ENCODE measurements at regions not wholly inside any gene's neighbourhood (a gene's known extent, or its start where the extent isn't known, plus 50 kb on each side); places are given as distances from the start of the nearest gene placed in this dataset.

- H3K4me1 ChIP-seq: no peaks in the 10 kb centered on the region
- intact Hi-C loops (cut with DNase I): no loop called here
- ATAC-seq: no peak
- TF ChIP-seq, protein P1, sequence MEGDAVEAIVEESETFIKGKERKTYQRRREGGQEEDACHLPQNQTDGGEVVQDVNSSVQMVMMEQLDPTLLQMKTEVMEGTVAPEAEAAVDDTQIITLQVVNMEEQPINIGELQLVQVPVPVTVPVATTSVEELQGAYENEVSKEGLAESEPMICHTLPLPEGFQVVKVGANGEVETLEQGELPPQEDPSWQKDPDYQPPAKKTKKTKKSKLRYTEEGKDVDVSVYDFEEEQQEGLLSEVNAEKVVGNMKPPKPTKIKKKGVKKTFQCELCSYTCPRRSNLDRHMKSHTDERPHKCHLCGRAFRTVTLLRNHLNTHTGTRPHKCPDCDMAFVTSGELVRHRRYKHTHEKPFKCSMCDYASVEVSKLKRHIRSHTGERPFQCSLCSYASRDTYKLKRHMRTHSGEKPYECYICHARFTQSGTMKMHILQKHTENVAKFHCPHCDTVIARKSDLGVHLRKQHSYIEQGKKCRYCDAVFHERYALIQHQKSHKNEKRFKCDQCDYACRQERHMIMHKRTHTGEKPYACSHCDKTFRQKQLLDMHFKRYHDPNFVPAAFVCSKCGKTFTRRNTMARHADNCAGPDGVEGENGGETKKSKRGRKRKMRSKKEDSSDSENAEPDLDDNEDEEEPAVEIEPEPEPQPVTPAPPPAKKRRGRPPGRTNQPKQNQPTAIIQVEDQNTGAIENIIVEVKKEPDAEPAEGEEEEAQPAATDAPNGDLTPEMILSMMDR (IDR thresholded peaks at IDR 0.05): no peak
- no peak overlapping the region for H3K27ac ChIP-seq
- H3K9me3 ChIP-seq: peaks cover 0 to 3% of the 10 kb centered on the region in 2 donors
- H3K36me3 ChIP-seq: no peaks in the 10 kb centered on the region
- H3K4me3 ChIP-seq: no peak overlapping the region
- DNase-seq: no peak
- no peaks in the 10 kb centered on the region for H3K27me3 ChIP-seq
Measured at GRCh38 chr21:19275065-19275464, 871.5 kb upstream of the TMPRSS15 start.

DNA sequence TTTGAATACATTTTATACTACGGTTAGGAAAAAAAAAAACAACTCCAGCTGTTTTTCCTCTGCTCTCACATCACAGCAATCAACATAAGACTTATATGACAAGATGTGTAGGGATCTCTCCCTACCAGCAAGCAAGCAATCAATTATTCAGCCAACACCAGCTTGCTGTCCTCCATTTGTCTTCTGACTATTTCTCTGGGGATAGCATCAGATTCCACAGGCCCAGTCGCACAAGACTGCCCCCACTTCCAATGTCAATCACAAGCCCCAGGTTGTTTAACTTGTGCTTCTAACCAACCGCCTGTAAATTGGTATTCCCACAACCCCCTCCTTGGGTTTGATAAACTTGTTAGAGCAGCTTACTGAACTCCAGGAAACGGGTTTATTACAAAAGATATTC is 873.1 kb upstream of the TMPRSS15 start:
- peaks cover 0 to 3% of the 10 kb centered on the region in 2 donors for H3K9me3 ChIP-seq
- no peak for DNase-seq
- no peaks in the 10 kb centered on the region for H3K27me3 ChIP-seq
- no peaks in the 10 kb centered on the region for H3K36me3 ChIP-seq
- no peak overlapping the region for H3K4me3 ChIP-seq
- no peaks in the 10 kb centered on the region for H3K4me1 ChIP-seq
- TF ChIP-seq, protein P1 (IDR thresholded peaks at IDR 0.05): no peak
- no peak overlapping the region for H3K27ac ChIP-seq
- intact Hi-C loops (cut with DNase I): no loop called here
- no peak for ATAC-seq

DNA sequence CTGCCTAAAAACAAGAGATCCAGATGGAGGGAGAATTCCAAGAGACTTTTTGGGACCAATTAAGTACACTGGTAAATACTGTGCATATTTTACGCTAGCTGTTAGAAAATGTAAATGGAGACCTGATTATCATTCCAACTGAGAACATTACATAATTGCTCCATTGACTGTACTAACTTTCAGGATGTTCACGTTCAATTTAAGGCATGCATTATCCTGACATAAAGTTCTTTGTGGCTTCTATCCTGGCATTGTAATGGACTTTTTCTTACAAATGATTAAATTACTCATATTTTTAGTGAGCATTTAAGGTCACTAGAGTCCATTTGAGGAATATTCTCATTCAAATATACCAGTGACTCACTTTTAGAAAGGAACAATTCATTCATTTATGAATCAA is 883.3 kb upstream of the TMPRSS15 start:
- intact Hi-C loops (cut with DNase I): no loop called here
- TF ChIP-seq, protein P1 (IDR thresholded peaks at IDR 0.05): no peak
- no peak overlapping the region for H3K4me3 ChIP-seq
- H3K9me3 ChIP-seq: peaks cover 0 to 3% of the 10 kb centered on the region in 2 donors
- no peaks in the 10 kb centered on the region for H3K4me1 ChIP-seq
- no peaks in the 10 kb centered on the region for H3K36me3 ChIP-seq
- H3K27ac ChIP-seq: no peak overlapping the region
- no peaks in the 10 kb centered on the region for H3K27me3 ChIP-seq
- ATAC-seq (no peak), DNase-seq (no peak)

DNA sequence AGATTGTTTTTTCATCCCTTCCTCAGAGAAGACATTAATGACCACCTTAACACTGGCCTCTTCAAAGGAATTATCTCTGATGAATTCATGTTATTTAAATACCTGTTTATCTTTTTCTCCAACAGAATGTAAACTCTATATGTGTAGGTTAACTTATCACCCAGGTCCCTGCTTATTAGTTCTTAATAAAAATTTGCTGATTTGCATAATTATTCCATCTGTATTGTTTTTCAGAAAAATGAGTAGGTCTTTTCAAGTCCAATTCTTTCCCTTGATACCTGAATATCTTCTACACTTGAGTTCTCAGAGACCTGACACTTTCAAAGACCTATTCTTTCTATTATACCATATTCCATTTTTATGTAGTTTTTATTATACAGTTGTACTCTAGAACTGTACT is 886.7 kb upstream of the TMPRSS15 start:
- intact Hi-C loops (cut with DNase I): no loop called here
- Histone ChIP-seq H3K27me3 (no peaks in the 10 kb centered on the region), H3K27ac (no peak overlapping the region), H3K4me3 (no peak overlapping the region), H3K36me3 (no peaks in the 10 kb centered on the region), H3K9me3 (peaks cover 0 to 11% of the 10 kb centered on the region in 2 donors), H3K4me1 (no peaks in the 10 kb centered on the region)
- no peak for DNase-seq
- ATAC-seq: no peak
- TF ChIP-seq, protein P1 (IDR thresholded peaks at IDR 0.05): no peak

GRCh38 chr21:19320291-19320690 is 916.7 kb upstream of the TMPRSS15 start:
- intact Hi-C loops (cut with DNase I): no loop called here
- DNase-seq: no peak
- H3K4me3 ChIP-seq: no peak overlapping the region

More at GRCh38 chr21:19320291-19320690, 916.7 kb upstream of the TMPRSS15 start:
- Histone ChIP-seq H3K4me1 (no peaks in the 10 kb centered on the region), H3K27ac (no peak overlapping the region), H3K36me3 (no peaks in the 10 kb centered on the region), H3K9me3 (peaks cover 0 to 10% of the 10 kb centered on the region in 2 donors), H3K27me3 (no peaks in the 10 kb centered on the region)
- TF ChIP-seq, protein P1 (IDR thresholded peaks at IDR 0.05): no peak
- ATAC-seq: no peak

All from left lung (tissue), 4 donors.